Liver (tissue), 7 donors: ENCODE measurements at regions not wholly inside any gene's neighbourhood (a gene's known extent, or its start where the extent isn't known, plus 50 kb on each side); places are given as distances from the start of the nearest gene placed in this dataset.

Experiments
- DNase-seq: peaks from one replicate; pipeline ENCODE4 v3.0.0-alpha.2; 2017; ENCODE audit warnings: low spot score
- H3K27ac ChIP-seq, 2 donors: one replicate each; pipeline ENCODE4 v1.7.0; 2013; ENCODE audit warnings: inconsistent platforms in 2 of 2, low read length in 2 of 2, control low read depth in 1 of 2, low read depth in 1 of 2, mild to moderate bottlenecking in 1 of 2
- H3K27me3 ChIP-seq, 4 donors: one replicate each; pipeline versions ENCODE4 v1.6.1 to v1.7.0; 2013; ENCODE audit warnings: low read length in 3 of 4, inconsistent platforms in 1 of 4, mild to moderate bottlenecking in 1 of 4, moderate library complexity in 1 of 4; ENCODE audit not compliant: control insufficient read depth in 4 of 4, insufficient read depth in 4 of 4
- H3K36me3 ChIP-seq, 4 donors: one replicate each; pipeline versions ENCODE4 v1.6.1 to v1.7.0; 2013; ENCODE audit warnings: low read length in 3 of 4, mild to moderate bottlenecking in 3 of 4, low read depth in 1 of 4, moderate library complexity in 1 of 4; ENCODE audit not compliant: control insufficient read depth in 4 of 4, insufficient read depth in 3 of 4
- H3K4me1 ChIP-seq, 4 donors: one replicate each; pipeline versions ENCODE4 v1.6.1 to v1.7.0; 2013; ENCODE audit warnings: low read length in 3 of 4, mild to moderate bottlenecking in 3 of 4, moderate library complexity in 1 of 4; ENCODE audit not compliant: control insufficient read depth in 4 of 4, insufficient read depth in 4 of 4
- H3K4me3 ChIP-seq, 3 donors: one replicate each; pipeline versions ENCODE4 v1.6.1 to v1.7.0; 2013; ENCODE audit warnings: low read length in 3 of 3, control low read depth in 1 of 3, low read depth in 1 of 3, mild to moderate bottlenecking in 1 of 3
- H3K9ac ChIP-seq, 2 donors: one replicate each; pipeline ENCODE4 v1.7.0; 2013; ENCODE audit warnings: low read length in 2 of 2, mild to moderate bottlenecking in 2 of 2, moderate library complexity in 2 of 2, control low read depth in 1 of 2, low read depth in 1 of 2
- H3K9me3 ChIP-seq, 4 donors: one replicate each; pipeline versions ENCODE4 v1.6.1 to v1.7.0; 2013; ENCODE audit warnings: low read length in 3 of 4; ENCODE audit not compliant: control insufficient read depth in 4 of 4
- ATF3 ChIP-seq: IDR thresholded peaks from 2 replicates; pipeline ENCODE4 v1.6.1; 2016; ENCODE audit warnings: antibody characterized with exemption
- EGR1 ChIP-seq, 2 donors: IDR thresholded peaks; 2 replicates each; pipeline ENCODE4 v1.6.1; 2016 to 2018; ENCODE audit warnings: antibody characterized with exemption in 2 of 2, low read depth in 2 of 2
- FOXA1 ChIP-seq: IDR thresholded peaks from 2 replicates; pipeline ENCODE4 v1.6.1; 2016; ENCODE audit warnings: antibody characterized with exemption
- FOXA2 ChIP-seq: IDR thresholded peaks from 2 replicates; pipeline ENCODE4 v1.6.1; 2016; ENCODE audit warnings: antibody characterized with exemption
- HNF4G ChIP-seq: IDR thresholded peaks from 2 replicates; pipeline ENCODE4 v1.6.1; 2016; ENCODE audit warnings: antibody characterized with exemption
- JUND ChIP-seq, 2 donors: IDR thresholded peaks; 2 replicates each; pipeline ENCODE4 v1.6.1; 2016; ENCODE audit warnings: antibody characterized with exemption in 2 of 2
- NR2F2 ChIP-seq: IDR thresholded peaks from 2 replicates; pipeline ENCODE4 v1.6.1; 2016; ENCODE audit warnings: antibody characterized with exemption
- RAD21 ChIP-seq, 2 donors: IDR thresholded peaks; 2 replicates each; pipeline ENCODE4 v1.6.1; 2016; ENCODE audit warnings: antibody characterized with exemption in 2 of 2, mild to moderate bottlenecking in 2 of 2
- REST ChIP-seq: IDR thresholded peaks from 2 replicates; pipeline ENCODE4 v1.6.1; 2016; ENCODE audit warnings: antibody characterized with exemption, mild to moderate bottlenecking
- RXRA ChIP-seq, 2 donors: IDR thresholded peaks; 2 replicates each; pipeline ENCODE4 v1.6.1; 2017 to 2018; ENCODE audit warnings: antibody characterized with exemption in 2 of 2, mild to moderate bottlenecking in 1 of 2
- SP1 ChIP-seq: IDR thresholded peaks from 2 replicates; pipeline ENCODE4 v1.6.1; 2018; ENCODE audit warnings: antibody characterized with exemption, mild to moderate bottlenecking
- TAF1 ChIP-seq: conservative IDR thresholded peaks from 2 replicates; pipeline ENCODE4 v1.6.1; 2016; ENCODE audit warnings: antibody characterized with exemption, mild to moderate bottlenecking
- YY1 ChIP-seq: IDR thresholded peaks from 2 replicates; pipeline ENCODE4 v1.6.1; 2016; ENCODE audit warnings: antibody characterized with exemption, mild to moderate bottlenecking
- ZBTB33 ChIP-seq: IDR thresholded peaks from 2 replicates; pipeline ENCODE4 v1.6.1; 2016; ENCODE audit warnings: antibody characterized with exemption
- WGBS: extraction: QIAGEN DNeasy Blood & Tissue Kit; methylation state at CpG from one replicate; pipeline ENCODE4 v1.1.7; 2013; 5-methylcytosine and 5-hydroxymethylcytosine counted together
- donor health status: healthy.
- donor health status: healthy.
- donor health status: healthy.
- donor health status: healthy.

GRCh38 chr7:54955696-54956420, 63.0 kb upstream of the EGFR start:
- H3K36me3 ChIP-seq, result no peaks in the 10 kb centered on the region
- 90% methylated on average over 8 of the region's 8 CpGs for WGBS
- no peak for DNase-seq
- H3K4me3 ChIP-seq, result no peak overlapping the region
- H3K9ac ChIP-seq, result no peak overlapping the region
- no peak for TF ChIP-seq ATF3
- TF ChIP-seq JUND (IDR thresholded peaks at IDR 0.05), result no peak
- no peak for TF ChIP-seq FOXA2
- TF ChIP-seq SP1, result no peak
- H3K9me3 ChIP-seq, result no peaks in the 10 kb centered on the region
- H3K4me1 ChIP-seq, result no peaks in the 10 kb centered on the region
- no peaks in the 10 kb centered on the region for H3K27me3 ChIP-seq
- H3K27ac ChIP-seq, result no peak overlapping the region

GRCh38 chr7:54956865-54957264, 62.0 kb upstream of the EGFR start:
- Histone ChIP-seq H3K4me3 (no peak overlapping the region), H3K36me3 (no peaks in the 10 kb centered on the region), H3K9ac (no peak overlapping the region), H3K4me1 (no peaks in the 10 kb centered on the region), H3K27ac (no peak overlapping the region), H3K27me3 (no peaks in the 10 kb centered on the region), H3K9me3 (no peaks in the 10 kb centered on the region)
- WGBS, result 95% methylated on average over 13 of the region's 13 CpGs
- no peak for DNase-seq
- TF ChIP-seq RXRA (IDR thresholded peaks at IDR 0.05), result no peak
- TF ChIP-seq NR2F2, result no peak
- TF ChIP-seq FOXA2, result no peak
- no peak for TF ChIP-seq RAD21 (IDR thresholded peaks at IDR 0.05)
- no peak for TF ChIP-seq FOXA1
- TF ChIP-seq TAF1, result no peak
- no peak for TF ChIP-seq ZBTB33
- TF ChIP-seq REST, result no peak
- TF ChIP-seq EGR1 (IDR thresholded peaks at IDR 0.05; ENCODE audit: low read depth in 2 of 2), result no peak
- TF ChIP-seq SP1, result no peak
- TF ChIP-seq YY1, result no peak
- no peak for TF ChIP-seq JUND (IDR thresholded peaks at IDR 0.05)
- TF ChIP-seq ATF3, result no peak
- TF ChIP-seq HNF4G, result no peak
